Heart right ventricle (tissue), 16 donors: ENCODE measurements at regions not wholly inside any gene's neighbourhood (a gene's known extent, or its start where the extent isn't known, plus 50 kb on each side); places are given as distances from the start of the nearest gene placed in this dataset.

ENCODE experiments used
- ATAC-seq, 8 donors: fragments of 200-7000 bp; cut with Tn5 transposase; one replicate each; pipeline ENCODE4 v1.9.1; 2020; ENCODE audit warnings: mild to moderate bottlenecking in 8 of 8, moderate library complexity in 8 of 8, moderate number of reproducible peaks in 1 of 8
- DNase-seq, 2 donors: peaks; one replicate each; pipeline ENCODE4 v3.0.0-alpha.2; 2020
- H3K27ac ChIP-seq, 10 donors: fragments of 200-600 bp; sonication (generic) in 2 of 10; one replicate each; pipeline versions ENCODE4 v1.5.0 to v1.8.0; 2020 to 2022; ENCODE audit warnings: mild to moderate bottlenecking in 3 of 10
- H3K27me3 ChIP-seq, 7 donors: fragments of 200-600 bp; one replicate each; pipeline ENCODE4 v1.8.0; 2021 to 2022; ENCODE audit warnings: mild to moderate bottlenecking in 2 of 7
- H3K36me3 ChIP-seq, 9 donors: fragments of 200-600 bp; sonication (generic) in 1 of 9; one replicate each; pipeline versions ENCODE4 v1.5.0 to v1.8.0; 2020 to 2022; ENCODE audit warnings: mild to moderate bottlenecking in 2 of 9
- H3K4me1 ChIP-seq, 9 donors: fragments of 200-600 bp; sonication (generic) in 1 of 9; one replicate each; pipeline versions ENCODE4 v1.5.0 to v1.8.0; 2020 to 2022; ENCODE audit warnings: mild to moderate bottlenecking in 4 of 9
- H3K4me3 ChIP-seq, 10 donors: fragments of 200-600 bp; sonication (generic) in 2 of 10; one replicate each; pipeline versions ENCODE4 v1.5.0 to v1.8.0; 2020 to 2022; ENCODE audit warnings: mild to moderate bottlenecking in 7 of 10, moderate library complexity in 2 of 10
- H3K9me3 ChIP-seq, 11 donors: fragments of 200-600 bp in 10 of 11; sonication (generic) in 2 of 11; one replicate each; pipeline versions ENCODE4 v1.5.0 to v1.8.0; 2013 to 2022; ENCODE audit warnings: mild to moderate bottlenecking in 2 of 11, control low read depth in 1 of 11, moderate library complexity in 1 of 11
- WGBS, 2 donors: extraction: QIAGEN DNeasy Blood & Tissue Kit; methylation state at CpG; one replicate each; pipeline ENCODE4 v1.1.7; 2013; ENCODE audit warnings: inconsistent platforms in 1 of 2; 5-methylcytosine and 5-hydroxymethylcytosine counted together
- intact Hi-C, 10 donors: fragments of 100-400 bp; cut with DNase I; formaldehyde crosslinking; loops; one replicate each; pipeline versions ENCODE4 v1.11.1 to v1.14.2; 2022
- TF ChIP-seq, protein P1 (sequence below), 9 donors: fragments of 200-600 bp; sonication (generic) in 2 of 9; IDR thresholded peaks; one replicate each; pipeline versions ENCODE4 v1.5.0 to v1.8.0; 2021 to 2022; ENCODE audit warnings: antibody characterized with exemption in 9 of 9, mild to moderate bottlenecking in 5 of 9, moderate library complexity in 1 of 9
- donor health status: Arrhythmogenic right ventricular cardiomyopathy.
- donor health status: ischemic (EF 13 %, LVEDD 7.1; RV severe dilation, severe dysfunction).
- donor health status: healthy with polysubstance abuse.
- donor health status: DM: no; HTN: yes; CAD: no.
- donor health status: DM: no; HTN: no; CAD: no.
- donor health status: ischemic (EF 25% LVEDD 6.9; RV normal size, moderate dysfunction).
- donor health status: ischemic (EF 25% LVEDD 5.7; RV mildly dilated, moderate dysfunction).
- donor health status: healthy.
- donor health status: DM: yes; HTN: yes; CAD: no.
- donor health status: Ischemic cardiomyopathy.
- donor health status: ischemic (EF 35%, LVEDD 5.7; RV mildly dilated, moderate dysfunction).
- donor health status: nonischemic (EF 11% LVEDD 7.7; RV severe dilation, severe dysfunction).
- donor health status: DM: yes; HTN: yes; CAD: no.
- donor health status: PGD.
- donor health status: ischemic (EF 29% LVEDD 5.4; RV normal size, mild dysfunction).
- donor health status: nonischemic (EF 23%, LVEDD 6.1; RV moderate dilation, normal function).

DNA sequence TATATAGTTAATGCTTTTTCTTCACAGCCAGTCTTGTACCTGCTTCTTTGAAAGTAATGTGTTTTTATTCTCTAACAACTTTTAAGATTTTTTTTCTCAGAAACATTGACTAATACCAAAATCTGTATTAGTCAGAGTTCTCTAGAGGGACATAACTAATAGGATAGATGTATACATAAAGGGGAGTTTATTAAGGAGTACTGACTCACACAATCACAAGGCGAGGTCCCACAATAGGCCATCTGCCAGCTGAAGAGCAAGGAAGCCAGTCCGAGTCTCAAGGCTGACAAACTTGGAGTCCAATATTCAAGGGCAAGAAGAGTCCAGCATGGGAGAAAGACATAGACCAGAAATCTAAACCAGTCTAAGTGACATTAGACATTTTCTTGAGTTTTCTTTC, 140.0 kb downstream of the RAB38 start:
- Histone ChIP-seq H3K36me3 (no peaks in the 10 kb centered on the region), H3K9me3 (peaks cover 0 to 4% (median 0%) of the 10 kb centered on the region in 11 donors), H3K4me3 (no peak overlapping the region), H3K27me3 (peaks cover 0 to 7% (median 0%) of the 10 kb centered on the region in 7 donors), H3K27ac (no peak overlapping the region), H3K4me1 (no peaks in the 10 kb centered on the region)
- WGBS, 2 donors, result 78 to 85% methylated on average over 2 of the region's 2 CpGs
- TF ChIP-seq, protein P1, sequence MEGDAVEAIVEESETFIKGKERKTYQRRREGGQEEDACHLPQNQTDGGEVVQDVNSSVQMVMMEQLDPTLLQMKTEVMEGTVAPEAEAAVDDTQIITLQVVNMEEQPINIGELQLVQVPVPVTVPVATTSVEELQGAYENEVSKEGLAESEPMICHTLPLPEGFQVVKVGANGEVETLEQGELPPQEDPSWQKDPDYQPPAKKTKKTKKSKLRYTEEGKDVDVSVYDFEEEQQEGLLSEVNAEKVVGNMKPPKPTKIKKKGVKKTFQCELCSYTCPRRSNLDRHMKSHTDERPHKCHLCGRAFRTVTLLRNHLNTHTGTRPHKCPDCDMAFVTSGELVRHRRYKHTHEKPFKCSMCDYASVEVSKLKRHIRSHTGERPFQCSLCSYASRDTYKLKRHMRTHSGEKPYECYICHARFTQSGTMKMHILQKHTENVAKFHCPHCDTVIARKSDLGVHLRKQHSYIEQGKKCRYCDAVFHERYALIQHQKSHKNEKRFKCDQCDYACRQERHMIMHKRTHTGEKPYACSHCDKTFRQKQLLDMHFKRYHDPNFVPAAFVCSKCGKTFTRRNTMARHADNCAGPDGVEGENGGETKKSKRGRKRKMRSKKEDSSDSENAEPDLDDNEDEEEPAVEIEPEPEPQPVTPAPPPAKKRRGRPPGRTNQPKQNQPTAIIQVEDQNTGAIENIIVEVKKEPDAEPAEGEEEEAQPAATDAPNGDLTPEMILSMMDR (IDR thresholded peaks at IDR 0.05), result no peak
- intact Hi-C loops, result no loop called here
- DNase-seq (no peak), ATAC-seq (no peak)

DNA sequence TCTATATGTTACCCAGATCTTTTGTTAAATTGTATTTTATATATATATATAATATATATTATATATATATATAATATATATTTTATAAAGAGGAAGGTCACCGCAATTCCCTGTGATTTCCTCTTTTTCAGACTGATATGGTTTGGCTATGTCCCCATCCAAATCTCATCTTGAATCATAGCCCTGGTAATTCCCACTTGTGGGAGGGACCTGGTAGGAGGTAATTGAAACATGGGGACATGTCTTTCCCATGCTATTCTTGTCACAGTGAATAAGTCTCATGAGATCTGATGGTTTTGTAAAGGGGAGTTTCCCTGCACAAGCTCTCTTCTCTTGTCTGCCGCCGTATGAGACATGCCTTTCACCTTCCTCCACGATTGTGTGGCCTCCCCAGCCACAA, 157.6 kb downstream of the RAB38 start:
- no peak for ATAC-seq
- TF ChIP-seq, protein P1 (IDR thresholded peaks at IDR 0.05), result no peak
- no peak for DNase-seq
- Histone ChIP-seq H3K27ac (no peak overlapping the region), H3K27me3 (peaks cover 0 to 12% (median 0%) of the 10 kb centered on the region in 7 donors), H3K4me1 (no peaks in the 10 kb centered on the region), H3K36me3 (no peaks in the 10 kb centered on the region), H3K4me3 (no peak overlapping the region), H3K9me3 (no peaks in the 10 kb centered on the region)
- intact Hi-C loops, result no loop called here
- 59 to 70% methylated on average over 4 of the region's 4 CpGs for WGBS, 2 donors

DNA sequence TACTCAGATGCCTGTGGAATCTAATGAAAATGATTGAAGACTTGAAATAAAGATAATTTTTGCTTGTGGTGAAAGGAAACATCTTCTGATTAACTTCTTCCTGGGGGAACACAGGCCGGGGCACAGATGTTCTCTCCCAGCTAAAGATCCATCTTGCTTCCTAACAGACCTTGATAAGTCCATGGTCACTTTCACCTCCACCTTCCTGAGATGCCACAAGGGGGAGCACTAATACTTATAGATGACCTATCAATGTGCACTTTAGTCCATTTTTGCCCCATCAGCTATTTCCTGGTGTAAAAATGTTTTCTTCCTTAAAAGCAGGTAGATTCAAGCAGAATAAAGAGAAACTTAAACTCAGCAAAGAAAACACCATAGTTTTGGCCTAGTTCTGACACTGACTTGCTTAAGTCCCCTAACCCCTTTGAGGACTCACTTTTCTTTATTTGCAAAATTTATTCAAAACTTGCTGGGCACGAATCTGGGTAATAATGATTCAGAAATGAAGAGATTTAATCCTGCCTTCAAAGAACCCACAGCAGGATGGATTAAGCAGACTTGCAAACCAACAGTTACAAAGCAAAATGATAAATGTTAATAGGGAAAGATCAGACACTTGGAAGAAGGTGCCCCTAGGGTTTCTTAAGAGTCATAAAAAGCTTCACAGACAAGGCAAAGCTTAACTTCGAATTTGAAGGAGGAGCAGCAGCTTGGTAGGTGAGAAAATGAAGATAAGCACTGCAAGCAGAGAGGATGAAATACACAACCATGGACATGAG, 158.7 kb downstream of the RAB38 start:
- H3K9me3 ChIP-seq, result no peaks in the 10 kb centered on the region
- H3K27me3 ChIP-seq, result peaks cover 0 to 12% (median 0%) of the 10 kb centered on the region in 7 donors
- ATAC-seq (peak in 6 of 8 donors; percentile 55 to 74 (median 60)), DNase-seq (peak in 1 of 2 donors; percentile 66)
- no peaks in the 10 kb centered on the region for H3K36me3 ChIP-seq
- no peak overlapping the region for H3K27ac ChIP-seq
- intact Hi-C loops, result loop anchor here in 2 of 10 donors (1.0 kb wide), 1 partner anchor 528 kb away; no protein-coding TSS in a partner anchor
- H3K4me1 ChIP-seq, result no peaks in the 10 kb centered on the region
- WGBS, 2 donors, result 30 to 32% methylated on average over 3 of the region's 3 CpGs
- TF ChIP-seq, protein P1 (IDR thresholded peaks at IDR 0.05), result peak; percentile 30 to 83 (median 72)
- no peak overlapping the region for H3K4me3 ChIP-seq

DNA sequence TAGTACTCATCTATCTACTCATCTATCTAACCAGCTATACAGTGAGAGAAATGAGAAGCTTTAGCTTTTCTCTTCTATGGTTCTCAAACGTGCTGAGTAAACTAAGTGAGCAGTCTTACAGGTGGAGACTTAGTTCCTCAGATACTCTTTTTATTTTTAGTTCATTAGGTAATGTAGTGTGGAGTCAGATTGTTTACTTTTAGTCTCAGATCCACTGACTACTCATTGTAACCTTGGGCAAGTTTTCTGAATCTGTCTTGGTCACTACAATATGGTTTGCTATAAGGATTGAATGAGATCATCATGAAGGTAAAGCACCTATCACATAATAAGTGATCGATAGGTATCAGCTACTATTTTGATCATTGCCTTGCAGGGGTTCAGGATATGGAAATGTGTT, 160.1 kb downstream of the RAB38 start:
- H3K27me3 ChIP-seq, result peaks cover 0 to 10% (median 0%) of the 10 kb centered on the region in 7 donors
- intact Hi-C loops, result no loop called here
- H3K4me3 ChIP-seq, result no peak overlapping the region
- H3K36me3 ChIP-seq, result no peaks in the 10 kb centered on the region
- H3K27ac ChIP-seq, result no peak overlapping the region
- DNase-seq, result no peak
- no peaks in the 10 kb centered on the region for H3K9me3 ChIP-seq
- TF ChIP-seq, protein P1 (IDR thresholded peaks at IDR 0.05), result no peak
- no peak for ATAC-seq
- H3K4me1 ChIP-seq, result no peaks in the 10 kb centered on the region
- 74% methylated on average over 2 of the region's 2 CpGs for WGBS, 2 donors
